Calu3 (cell line): ENCODE measurements at regions not wholly inside any gene's neighbourhood (a gene's known extent, or its start where the extent isn't known, plus 50 kb on each side); places are given as distances from the start of the nearest gene placed in this dataset.

Experiments
- BruUV-seq: library from RNA; stranded (reverse); fragments of 400-500 nt; replicated peaks from 2 replicates; lab custom pipeline; 2021; lab: Mats Ljungman, UMichigan
- CTCF ChIA-PET: fragments of 300-600 bp; sonication (Branson Sonifier 250); formaldehyde crosslinking; loops from one replicate; lab custom pipeline; 2022; ENCODE audit warnings: antibody characterized with exemption; lab: Charles Lee
- DNase-seq: peaks from one replicate; pipeline ENCODE4 v3.0.0; 2022
- H3K27ac Mint-ChIP-seq: one replicate; pipeline ENCODE4 v1.8.0; 2022; ENCODE audit warnings: mixed read lengths; ENCODE audit not compliant: unreplicated experiment
- H3K27me3 Mint-ChIP-seq: one replicate; pipeline ENCODE4 v1.8.0; 2022; ENCODE audit warnings: mixed read lengths; ENCODE audit not compliant: unreplicated experiment
- H3K36me3 Mint-ChIP-seq: one replicate; pipeline ENCODE4 v1.8.0; 2022; ENCODE audit warnings: mild to moderate bottlenecking, moderate library complexity, mixed read lengths; ENCODE audit not compliant: insufficient read depth, unreplicated experiment
- H3K4me1 Mint-ChIP-seq: one replicate; pipeline ENCODE4 v1.8.0; 2022; ENCODE audit warnings: mild to moderate bottlenecking, low read depth, mixed read lengths; ENCODE audit not compliant: unreplicated experiment
- H3K4me3 Mint-ChIP-seq: one replicate; pipeline ENCODE4 v1.8.0; 2022; ENCODE audit warnings: mild to moderate bottlenecking, low read depth, moderate library complexity, mixed read lengths; ENCODE audit not compliant: unreplicated experiment
- H3K9me3 Mint-ChIP-seq: one replicate; pipeline ENCODE4 v1.8.0; 2022; ENCODE audit warnings: low read depth, mixed read lengths; ENCODE audit not compliant: unreplicated experiment
- intact Hi-C: fragments of 100-400 bp; cut with micrococcal nuclease; formaldehyde crosslinking; loops from one replicate; pipeline ENCODE4 v1.10.0; 2022; ENCODE audit not compliant: unreplicated experiment
- TF ChIP-seq, protein P1 (sequence below): fragments of 200-600 bp; IDR thresholded peaks from one replicate; pipeline ENCODE4 v1.8.0; 2022; ENCODE audit warnings: antibody characterized with exemption; ENCODE audit not compliant: unreplicated experiment

DNA sequence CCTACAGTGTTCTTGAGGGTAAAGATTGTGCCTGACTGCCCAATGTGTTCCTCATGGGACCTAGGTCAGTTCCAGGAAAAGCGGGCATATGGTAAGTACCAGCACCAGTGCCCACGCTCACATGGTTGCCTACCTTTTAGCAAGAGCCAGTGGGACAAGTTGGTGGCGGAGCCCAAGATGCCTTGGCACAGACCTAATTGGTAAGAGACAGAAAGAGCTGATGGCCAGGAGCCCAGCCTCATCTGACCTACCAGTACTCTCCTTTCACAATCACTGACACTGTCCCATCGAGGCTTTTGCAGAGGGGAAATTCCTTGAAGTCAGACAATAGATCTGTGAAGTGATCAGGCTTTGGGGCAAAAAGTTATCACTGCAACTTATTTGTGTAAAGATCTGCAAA is 98.4 kb upstream of the BCL6 start:
- no peaks in the 10 kb centered on the region for H3K36me3 Mint-ChIP-seq
- no peak overlapping the region for H3K4me3 Mint-ChIP-seq
- no peak for DNase-seq
- intact Hi-C loops = no loop called here
- no peaks in the 10 kb centered on the region for H3K27me3 Mint-ChIP-seq
- BruUV-seq = no TSS peak
- H3K4me1 Mint-ChIP-seq = no peaks in the 10 kb centered on the region
- TF ChIP-seq, protein P1, sequence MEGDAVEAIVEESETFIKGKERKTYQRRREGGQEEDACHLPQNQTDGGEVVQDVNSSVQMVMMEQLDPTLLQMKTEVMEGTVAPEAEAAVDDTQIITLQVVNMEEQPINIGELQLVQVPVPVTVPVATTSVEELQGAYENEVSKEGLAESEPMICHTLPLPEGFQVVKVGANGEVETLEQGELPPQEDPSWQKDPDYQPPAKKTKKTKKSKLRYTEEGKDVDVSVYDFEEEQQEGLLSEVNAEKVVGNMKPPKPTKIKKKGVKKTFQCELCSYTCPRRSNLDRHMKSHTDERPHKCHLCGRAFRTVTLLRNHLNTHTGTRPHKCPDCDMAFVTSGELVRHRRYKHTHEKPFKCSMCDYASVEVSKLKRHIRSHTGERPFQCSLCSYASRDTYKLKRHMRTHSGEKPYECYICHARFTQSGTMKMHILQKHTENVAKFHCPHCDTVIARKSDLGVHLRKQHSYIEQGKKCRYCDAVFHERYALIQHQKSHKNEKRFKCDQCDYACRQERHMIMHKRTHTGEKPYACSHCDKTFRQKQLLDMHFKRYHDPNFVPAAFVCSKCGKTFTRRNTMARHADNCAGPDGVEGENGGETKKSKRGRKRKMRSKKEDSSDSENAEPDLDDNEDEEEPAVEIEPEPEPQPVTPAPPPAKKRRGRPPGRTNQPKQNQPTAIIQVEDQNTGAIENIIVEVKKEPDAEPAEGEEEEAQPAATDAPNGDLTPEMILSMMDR = no peak
- H3K9me3 Mint-ChIP-seq = no peaks in the 10 kb centered on the region
- CTCF ChIA-PET = interaction anchor here (0.6 kb wide), 1 partner anchor 1087 kb away, joined by 3 read pairs; no protein-coding TSS in a partner anchor
- H3K27ac Mint-ChIP-seq = no peak overlapping the region

DNA sequence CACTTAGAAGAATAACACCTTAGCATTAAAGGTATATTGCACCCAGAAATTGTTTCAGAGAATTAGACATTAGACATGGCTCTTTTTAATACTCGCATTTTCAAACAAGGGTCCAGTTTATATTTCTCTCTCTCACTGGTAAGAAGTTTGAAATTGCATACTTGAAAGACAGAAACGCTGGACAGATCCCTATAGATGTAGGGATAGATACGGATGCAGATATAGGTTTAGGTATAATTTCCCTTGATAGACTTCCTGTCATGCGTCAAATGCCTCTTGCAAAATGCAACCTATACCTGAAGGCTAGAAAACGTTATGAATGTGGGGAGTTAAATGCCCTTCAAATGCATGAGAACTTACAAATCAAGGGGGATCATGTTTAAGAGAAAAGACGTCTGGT is 99.4 kb upstream of the BCL6 start:
- intact Hi-C loops = no loop called here
- no TSS peak for BruUV-seq
- no peak for DNase-seq

DNA sequence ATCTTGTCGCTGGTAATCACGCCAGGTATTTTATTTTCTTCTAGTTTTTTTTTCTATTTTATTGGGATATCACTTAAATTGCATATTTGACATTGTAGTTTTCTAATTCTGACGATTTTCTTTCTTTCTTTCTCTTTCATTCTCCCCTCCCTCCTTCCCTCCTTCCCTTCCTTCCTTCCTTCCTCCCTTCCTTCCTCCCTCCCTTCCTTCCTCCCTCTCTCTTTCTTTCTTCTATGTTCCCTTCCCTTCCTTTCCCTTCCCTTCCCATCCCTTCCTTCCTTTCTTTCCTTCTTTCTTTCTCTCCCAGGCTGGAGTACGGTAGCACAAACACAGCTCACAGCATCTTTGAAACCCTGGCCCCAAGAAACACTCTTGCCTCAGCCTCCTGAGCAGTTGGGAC is 100.6 kb upstream of the BCL6 start:
- CTCF ChIA-PET = interaction anchor here (0.7 kb wide), 1 partner anchor 16 kb away, joined by 5 read pairs; no protein-coding TSS in a partner anchor
- DNase-seq = no peak
- Mint-ChIP-seq H3K27me3 (peaks cover 8% of the 10 kb centered on the region), H3K9me3 (peaks cover 2% of the 10 kb centered on the region), H3K4me3 (no peak overlapping the region), H3K4me1 (no peaks in the 10 kb centered on the region), H3K27ac (no peak overlapping the region), H3K36me3 (no peaks in the 10 kb centered on the region)
- intact Hi-C loops = no loop called here
- BruUV-seq = no TSS peak
- TF ChIP-seq, protein P1 = no peak

More for the DNA sequence above, 99.4 kb upstream of the BCL6 start:
- CTCF ChIA-PET = no interaction called here
- Mint-ChIP-seq H3K4me1 (no peaks in the 10 kb centered on the region), H3K4me3 (no peak overlapping the region), H3K9me3 (peaks cover under 1% of the 10 kb centered on the region), H3K36me3 (no peaks in the 10 kb centered on the region), H3K27ac (no peak overlapping the region), H3K27me3 (no peaks in the 10 kb centered on the region)
- TF ChIP-seq, protein P1 = no peak

DNA sequence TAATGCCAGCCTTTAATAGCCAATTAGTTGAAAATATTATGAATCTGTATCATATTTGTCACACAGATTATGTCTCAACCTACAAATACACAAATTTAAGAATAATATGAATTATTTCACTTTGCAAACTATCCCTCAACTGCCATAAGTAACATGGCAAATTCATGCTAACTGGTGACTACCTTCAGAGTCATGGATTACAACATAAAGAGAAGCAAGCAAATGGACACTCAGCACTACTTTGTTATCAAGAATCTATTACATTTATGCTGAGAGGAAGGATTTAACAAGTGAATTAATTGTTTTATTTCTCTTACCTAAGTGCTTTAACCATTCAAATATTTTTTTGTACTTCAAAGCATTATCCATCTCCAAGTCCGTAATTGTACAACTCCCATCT is 103.1 kb upstream of the BCL6 start:
- Mint-ChIP-seq H3K9me3 (peaks cover 4% of the 10 kb centered on the region), H3K27ac (no peak overlapping the region), H3K27me3 (peaks cover 9% of the 10 kb centered on the region), H3K4me1 (no peaks in the 10 kb centered on the region), H3K36me3 (no peaks in the 10 kb centered on the region), H3K4me3 (no peak overlapping the region)
- intact Hi-C loops = no loop called here
- DNase-seq = no peak
- CTCF ChIA-PET = no interaction called here
- BruUV-seq = no TSS peak
- TF ChIP-seq, protein P1 = no peak
